NCI-H2171 treated with DMSO at 0.1 percent for 48 hours (cell line): ENCODE measurements at regions not wholly inside any gene's neighbourhood (a gene's known extent, or its start where the extent isn't known, plus 50 kb on each side); places are given as distances from the start of the nearest gene placed in this dataset.

Experiments
- DNase-seq: peaks from one replicate; lab custom pipeline; 2025; lab: John Stamatoyannopoulos, UW

GRCh38 chr1:14100919-14101318 lies 400.9 kb downstream of the PRDM2 start:
- no peak for DNase-seq

DNA sequence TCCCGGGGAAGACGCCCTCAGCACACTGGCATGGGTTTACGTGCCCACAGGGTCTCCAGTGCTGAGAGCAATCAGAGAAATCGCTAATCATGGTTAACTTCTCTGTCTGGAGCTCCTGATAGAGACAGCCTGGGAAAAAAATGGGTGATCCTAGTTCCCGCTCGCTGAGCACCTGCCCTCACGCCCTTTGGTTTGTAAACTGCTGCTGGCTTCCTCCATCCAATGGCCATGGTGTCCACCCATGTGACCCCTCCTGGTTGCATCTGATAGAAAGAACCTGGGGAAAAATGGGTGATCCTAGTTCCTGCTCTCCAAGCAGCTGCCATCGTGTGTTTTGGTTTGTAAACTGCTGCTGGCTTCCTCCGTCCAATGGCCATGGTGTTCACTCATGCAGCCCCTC lies 402.2 kb downstream of the PRDM2 start:
- DNase-seq, result no peak

DNA sequence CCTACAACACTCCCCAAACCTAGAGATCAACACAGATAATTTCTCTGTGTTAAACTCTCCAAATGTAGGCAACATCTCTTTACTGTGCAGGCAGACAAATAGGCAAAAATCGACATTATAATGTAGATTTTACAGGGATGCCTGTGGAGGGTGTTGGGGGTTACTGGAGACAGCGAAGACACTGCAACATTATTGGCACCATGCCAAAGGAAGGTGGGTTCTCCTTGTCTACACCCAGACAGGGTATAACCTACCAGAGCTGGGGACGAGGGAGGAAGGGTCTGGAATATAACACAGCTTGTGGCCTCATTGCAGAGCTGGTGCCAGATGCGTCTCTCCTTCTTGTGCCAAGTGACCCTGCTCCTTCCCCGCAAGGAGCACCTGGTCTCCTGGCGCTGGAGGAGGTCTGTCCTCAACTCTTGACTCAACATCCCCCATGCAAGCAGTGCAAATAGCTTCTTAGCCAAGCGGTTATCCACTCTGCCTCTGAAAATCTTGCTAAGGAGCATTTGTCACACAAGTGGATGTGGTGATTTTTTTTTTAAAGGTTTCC lies 404.0 kb downstream of the PRDM2 start:
- no peak for DNase-seq

DNA sequence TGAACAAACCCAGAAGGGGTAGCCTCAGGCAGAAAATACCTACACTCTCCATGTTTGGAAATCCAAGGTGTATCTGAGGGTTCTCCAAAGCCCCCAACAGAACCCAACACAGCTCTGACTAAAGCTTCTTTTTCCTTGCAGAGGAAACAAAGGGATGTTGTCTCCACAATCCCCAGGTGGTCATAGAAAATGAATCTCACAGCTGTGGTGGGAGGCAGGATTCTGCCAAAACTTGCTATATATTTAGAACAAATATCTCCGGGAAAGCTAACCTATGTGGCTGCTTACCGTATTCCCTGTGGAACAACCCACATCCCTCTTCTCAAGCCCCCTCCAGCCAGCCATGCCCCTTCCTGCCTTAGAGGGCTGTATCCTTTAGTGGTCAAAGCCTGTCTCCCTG lies 406.1 kb downstream of the PRDM2 start:
- DNase-seq, result no peak

DNA sequence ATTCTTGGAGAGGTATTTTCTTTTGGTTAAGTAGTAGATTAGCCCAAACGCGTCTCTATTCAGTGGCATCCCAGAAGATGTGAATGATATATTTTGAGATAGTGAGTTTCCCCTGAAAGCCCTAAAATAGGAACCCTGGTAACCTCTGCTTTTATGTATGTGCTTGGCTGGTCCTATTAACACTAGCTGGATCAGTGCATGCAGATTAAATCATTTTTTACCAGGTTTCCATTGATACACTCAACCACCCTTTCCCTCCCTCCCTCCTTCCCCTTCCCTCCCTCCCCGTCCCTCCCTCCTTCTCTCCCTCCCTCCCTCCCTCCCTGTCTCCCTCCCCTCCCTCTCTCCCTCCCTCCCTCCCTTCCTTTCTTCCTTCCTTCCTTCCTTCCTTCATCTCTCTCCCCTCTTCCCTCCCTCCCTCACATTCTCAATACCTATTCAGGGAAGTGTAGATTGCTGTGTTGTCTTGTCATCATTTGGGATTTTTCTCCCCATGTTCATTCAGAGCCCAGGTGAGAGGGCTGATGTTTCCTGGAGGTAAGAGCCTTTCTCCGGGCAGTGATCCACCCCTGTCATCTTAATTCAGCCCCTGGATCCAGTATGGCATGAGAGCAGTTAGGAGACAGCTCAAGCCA lies 406.8 kb downstream of the PRDM2 start:
- DNase-seq, result no peak

DNA sequence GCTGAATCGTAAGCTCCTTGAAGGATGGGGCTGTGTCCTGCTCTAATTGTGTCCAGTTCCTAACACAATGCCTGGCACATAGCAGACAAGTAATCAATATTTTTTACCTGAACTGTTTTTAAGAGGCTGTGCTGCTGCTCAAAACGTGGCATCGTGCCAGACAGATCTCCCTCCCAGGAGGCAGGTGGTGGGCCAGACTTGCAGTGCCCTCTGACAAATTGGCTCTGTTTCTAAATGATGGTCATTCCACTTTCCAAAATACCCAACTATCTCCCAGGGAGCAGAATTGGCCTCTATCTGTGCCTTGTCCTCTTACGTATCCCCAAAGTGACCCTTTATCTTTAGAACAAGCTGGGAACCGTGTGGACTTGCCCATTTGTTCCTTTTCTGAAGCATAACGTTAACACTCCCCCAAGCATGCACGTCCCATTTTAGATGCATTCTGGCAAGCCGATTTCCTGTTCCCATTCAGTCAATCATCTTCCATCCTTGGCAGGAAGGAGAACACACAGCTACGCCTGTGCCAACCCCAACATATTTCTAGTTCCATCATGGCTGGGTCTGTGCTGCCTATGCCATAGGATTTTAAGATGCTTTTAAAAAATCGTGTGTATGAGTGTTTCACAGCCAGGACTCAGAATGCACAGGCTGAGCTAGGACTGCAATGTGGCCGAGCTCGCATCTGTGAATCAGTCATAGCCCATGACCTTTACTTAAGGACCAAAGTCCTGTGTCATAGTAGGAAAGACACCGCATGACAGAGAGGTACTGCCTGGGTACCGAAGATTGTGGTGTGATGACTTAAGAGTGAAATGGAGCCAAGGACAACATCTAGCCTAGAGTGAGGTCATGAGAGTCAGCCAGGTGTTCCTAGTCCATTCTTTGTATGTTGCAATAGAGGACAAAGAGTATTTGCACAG lies 408.6 kb downstream of the PRDM2 start:
- no peak for DNase-seq

- no peak for DNase-seq
Measured at GRCh38 chr1:14109276-14109635, 409.3 kb downstream of the PRDM2 start.

- no peak for DNase-seq
Measured at GRCh38 chr1:14110040-14110439, 410.1 kb downstream of the PRDM2 start.

DNA sequence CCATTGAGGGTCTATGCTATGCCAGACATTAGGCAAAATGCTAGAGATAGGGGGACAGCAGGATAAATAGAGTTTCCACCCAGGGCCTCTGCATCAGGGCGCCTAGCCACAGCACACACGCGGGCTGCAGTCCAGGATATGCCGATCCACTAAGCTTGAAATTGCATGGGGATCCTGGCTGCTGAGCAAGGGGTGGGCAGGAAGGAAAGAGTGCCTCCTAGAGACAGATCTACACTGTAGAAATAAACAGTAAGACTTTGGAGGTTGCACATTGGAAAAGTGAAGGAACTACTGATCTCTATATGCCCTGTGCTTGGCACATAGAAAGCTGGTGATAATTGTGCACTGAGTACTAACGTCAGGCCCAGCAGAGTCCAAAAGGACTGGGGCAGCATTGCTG lies 411.1 kb downstream of the PRDM2 start:
- DNase-seq, result no peak

DNA sequence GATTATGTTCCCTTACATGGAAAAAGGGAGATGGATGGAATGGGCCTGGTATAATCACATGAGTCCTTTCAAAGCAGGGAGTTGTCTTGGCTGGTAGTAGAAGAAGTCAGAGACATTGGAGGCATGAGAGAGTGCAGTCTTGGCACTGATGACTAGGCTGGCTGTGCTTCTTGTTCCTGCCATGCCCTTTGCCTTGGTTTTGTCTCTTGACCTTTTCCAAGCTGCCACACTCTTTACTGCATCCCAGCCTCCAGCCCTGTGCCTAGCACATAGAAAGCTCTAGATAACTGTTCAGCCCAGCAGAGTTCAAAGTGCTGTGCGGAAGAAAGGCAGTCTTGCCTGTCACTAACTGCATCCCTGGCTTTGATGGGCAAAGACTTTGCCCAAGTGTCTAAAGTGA lies 412.6 kb downstream of the PRDM2 start:
- no peak for DNase-seq

DNA sequence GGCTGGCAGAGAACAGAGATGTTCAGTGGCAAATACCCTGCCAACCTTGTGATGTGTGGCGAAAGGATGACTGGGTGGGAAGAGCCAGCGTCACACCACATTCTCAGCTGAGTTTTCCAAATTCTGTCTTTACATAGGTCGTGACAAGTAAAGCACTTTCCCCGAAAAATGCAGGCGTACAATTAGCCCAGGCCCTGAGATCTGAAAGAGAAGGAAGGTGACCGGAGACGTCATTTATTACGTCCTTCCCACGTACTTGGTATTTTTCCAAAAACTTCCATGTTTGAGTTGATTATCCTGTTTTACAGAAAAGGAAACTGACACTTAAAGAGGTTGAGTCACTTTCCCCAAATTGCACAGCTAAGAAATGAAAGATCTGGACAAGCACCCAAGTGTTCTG lies 413.3 kb downstream of the PRDM2 start:
- DNase-seq, result no peak

- no peak for DNase-seq
Measured at GRCh38 chr1:14113841-14114567, 414.0 kb downstream of the PRDM2 start.

- no peak for DNase-seq
Measured at GRCh38 chr1:14115976-14116375, 416.0 kb downstream of the PRDM2 start.

GRCh38 chr1:14117700-14118099 lies 417.7 kb downstream of the PRDM2 start:
- DNase-seq, result no peak

- no peak for DNase-seq
Measured at GRCh38 chr1:14118691-14119485, 418.9 kb downstream of the PRDM2 start.

DNA sequence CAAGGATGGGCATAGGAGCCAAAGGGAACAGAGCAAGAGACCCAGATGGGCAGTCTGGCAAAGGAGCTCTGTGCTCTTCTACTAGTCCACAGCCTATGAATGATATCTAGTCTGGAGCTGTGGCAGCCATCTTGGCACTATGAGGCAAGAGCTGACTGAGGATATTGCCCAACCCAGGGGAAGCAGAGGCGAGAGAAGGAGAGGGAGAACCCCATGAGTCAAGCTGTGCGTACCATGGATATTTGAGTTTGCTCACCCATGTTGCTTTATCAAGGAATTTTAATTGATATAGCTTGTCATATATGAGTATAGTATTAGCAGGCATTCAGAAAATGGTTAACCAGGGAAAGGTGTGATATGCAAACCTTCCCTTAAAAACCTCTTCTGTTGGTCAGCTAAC lies 420.9 kb downstream of the PRDM2 start:
- DNase-seq, result no peak

GRCh38 chr1:14128096-14128495 lies 428.1 kb downstream of the PRDM2 start:
- no peak for DNase-seq

- no peak for DNase-seq
Measured at GRCh38 chr1:14129009-14129408, 429.0 kb downstream of the PRDM2 start.

- DNase-seq, result no peak
Measured at GRCh38 chr1:14135070-14135469, 435.1 kb downstream of the PRDM2 start.

- no peak for DNase-seq
Measured at GRCh38 chr1:14136152-14136763, 436.3 kb downstream of the PRDM2 start.

DNA sequence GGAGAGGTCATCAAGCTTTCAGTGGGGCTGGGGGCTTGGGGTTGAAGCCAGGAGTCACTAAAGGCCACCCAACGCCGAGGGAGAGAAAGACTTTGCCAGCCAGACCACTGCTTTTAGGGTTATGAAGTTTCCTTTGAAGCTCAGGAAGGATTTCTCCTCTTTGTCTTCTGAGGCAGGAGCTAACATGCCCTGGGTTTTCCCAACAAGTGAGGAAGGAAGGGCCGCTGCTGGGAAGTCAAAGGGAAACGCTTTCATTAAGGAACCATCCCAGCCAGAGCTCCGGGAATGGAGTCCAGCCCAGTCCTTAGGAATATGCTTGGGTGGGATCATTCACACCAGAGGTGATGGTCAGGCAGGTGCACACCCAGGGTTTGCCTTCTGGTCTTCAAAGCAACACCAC lies 436.9 kb downstream of the PRDM2 start:
- no peak for DNase-seq
